T-helper 9 cell (primary cell): ENCODE measurements at regions not wholly inside any gene's neighbourhood (a gene's known extent, or its start where the extent isn't known, plus 50 kb on each side); places are given as distances from the start of the nearest gene placed in this dataset.

Source experiments
- DNase-seq: peaks from one replicate; pipeline ENCODE4 v3.0.0-alpha.2; 2020

- DNase-seq = no peak
Measured at GRCh38 chr2:62297624-62298010, 101.7 kb downstream of the B3GNT2 start.

- DNase-seq = no peak
Measured at GRCh38 chr2:62296832-62297623, 101.1 kb downstream of the B3GNT2 start.

GRCh38 chr2:62296034-62296831 is 100.3 kb downstream of the B3GNT2 start:
- no peak for DNase-seq

GRCh38 chr2:62293490-62294271 is 97.8 kb downstream of the B3GNT2 start:
- DNase-seq = no peak

- no peak for DNase-seq
Measured at GRCh38 chr2:62293151-62293489, 97.2 kb downstream of the B3GNT2 start.

GRCh38 chr2:62292190-62292589 is 96.3 kb downstream of the B3GNT2 start:
- no peak for DNase-seq

- no peak for DNase-seq
Measured at GRCh38 chr2:62291517-62292137, 95.7 kb downstream of the B3GNT2 start.

- no peak for DNase-seq
Measured at GRCh38 chr2:62291052-62291451, 95.1 kb downstream of the B3GNT2 start.

GRCh38 chr2:62287899-62288880 is 92.3 kb downstream of the B3GNT2 start:
- DNase-seq = peak; percentile 39

GRCh38 chr2:62287282-62287681 is 91.4 kb downstream of the B3GNT2 start:
- DNase-seq = no peak

GRCh38 chr2:62286089-62286785 is 90.3 kb downstream of the B3GNT2 start:
- DNase-seq = no peak

GRCh38 chr2:62284980-62285379 is 89.1 kb downstream of the B3GNT2 start:
- no peak for DNase-seq

- DNase-seq = no peak
Measured at GRCh38 chr2:62284471-62284870, 88.6 kb downstream of the B3GNT2 start.

GRCh38 chr2:62283147-62283546 is 87.2 kb downstream of the B3GNT2 start:
- no peak for DNase-seq

- no peak for DNase-seq
Measured at GRCh38 chr2:62281663-62282062, 85.7 kb downstream of the B3GNT2 start.

- DNase-seq = no peak
Measured at GRCh38 chr2:62277688-62278087, 81.8 kb downstream of the B3GNT2 start.
